GM12891 (cell line): ENCODE measurements at regions not wholly inside any gene's neighbourhood (a gene's known extent, or its start where the extent isn't known, plus 50 kb on each side); places are given as distances from the start of the nearest gene placed in this dataset.

ENCODE experiments used
- POLR2A ChIP-seq: IDR thresholded peaks from 2 replicates; pipeline ENCODE4 v1.6.1; 2011; ENCODE audit warnings: low read depth, low read length, control low read depth
- POLR2AphosphoS5 ChIP-seq: IDR thresholded peaks from 2 replicates; pipeline ENCODE4 v1.6.1; 2011; ENCODE audit warnings: low read depth, low read length, control low read depth
- TAF1 ChIP-seq: IDR thresholded peaks from 2 replicates; pipeline ENCODE4 v1.6.1; 2011; ENCODE audit warnings: low read depth, low read length, control low read depth

DNA sequence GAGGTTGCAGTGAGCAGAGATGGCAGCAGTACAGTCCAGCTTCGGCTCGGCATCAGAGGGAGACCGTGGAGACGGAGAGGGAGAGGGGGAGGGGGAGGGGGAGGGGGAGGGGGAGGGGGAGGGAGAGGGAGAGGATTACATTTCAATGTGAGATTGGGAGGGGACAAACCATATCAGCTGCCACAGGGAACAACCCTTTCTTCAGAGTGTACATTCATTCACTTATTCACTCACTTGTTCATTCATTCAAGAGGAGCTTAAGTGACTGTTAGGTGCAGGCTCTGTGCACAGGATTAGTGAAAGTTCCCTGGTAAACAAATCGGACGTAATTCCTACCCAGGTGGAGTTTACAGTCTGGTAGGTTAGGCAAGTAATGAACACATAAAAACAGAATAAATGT lies 65.6 kb upstream of the MEDAG start:
- TF ChIP-seq POLR2A, result no peak
- TF ChIP-seq TAF1, result no peak
- no peak for TF ChIP-seq POLR2AphosphoS5
